HCT116 (cell line): ENCODE measurements at regions not wholly inside any gene's neighbourhood (a gene's known extent, or its start where the extent isn't known, plus 50 kb on each side); places are given as distances from the start of the nearest gene placed in this dataset.

Source experiments
- ATAC-seq: fragments of 200-7000 bp; cut with Tn5 transposase; 2 replicates; pipeline ENCODE4 v1.9.1; 2020; ENCODE audit warnings: mild to moderate bottlenecking, moderate library complexity
- BruUV-seq: library from RNA; stranded (reverse); fragments of 400-500 nt; replicated peaks from 2 replicates; lab custom pipeline; 2021; lab: Mats Ljungman, UMichigan
- CTCF ChIA-PET: fragments of 300-600 bp; sonication (Branson Sonifier 250); formaldehyde crosslinking; loops from one replicate; lab custom pipeline; 2021; ENCODE audit warnings: antibody characterized with exemption; lab: Charles Lee
- POLR2A ChIA-PET: fragments of 300-600, 350-600 bp; sonication (Branson Sonifier 250); formaldehyde crosslinking; loops from one replicate; lab custom pipeline; 2021; ENCODE audit warnings: antibody characterized with exemption; lab: Charles Lee
- RAD21 ChIA-PET, 2 experiments: fragments of 300-600 bp; sonication (Branson Sonifier 250); formaldehyde crosslinking; loops; one replicate each; lab custom pipeline; 2023; ENCODE audit warnings: low total read pairs in 2 of 2; ENCODE audit not compliant: uncharacterized antibody in 2 of 2, unreplicated experiment in 2 of 2, low non-redundant PET in 1 of 2; lab: Charles Lee
- DNase-seq: peaks from one replicate; pipeline ENCODE4 v3.0.0-alpha.2; 2010; ENCODE audit warnings: low read depth, low spot score
- H2AFZ ChIP-seq: fragments of 200-600 bp; shearing (Covaris generic), sonication (generic); 2 replicates; pipeline ENCODE4 v1.6.1; 2017; ENCODE audit warnings: low read depth, mixed run types, mixed read lengths, antibody characterized with exemption, low read length; ENCODE audit not compliant: poor library complexity, severe bottlenecking
- H3K27ac ChIP-seq: 2 replicates; pipeline ENCODE4 v1.5.1; 2012; ENCODE audit warnings: low read depth, low read length
- H3K27me3 ChIP-seq: fragments of 200-600 bp; sonication (generic); 2 replicates; pipeline ENCODE4 v1.6.1; 2016; ENCODE audit warnings: mixed run types, low read length, mixed read lengths; ENCODE audit not compliant: insufficient read depth
- H3K36me3 ChIP-seq, 2 experiments: fragments of 200-500 bp in 1 of 2; fragments of 200-600 bp in 1 of 2; sonication (Bioruptor generic) in 1 of 2; sonication (generic) in 1 of 2; 2 replicates each; pipeline versions ENCODE4 v1.5.1 to v1.6.1; 2014 to 2016; ENCODE audit warnings: low read length in 2 of 2, inconsistent platforms in 1 of 2, mixed read lengths in 1 of 2, mixed run types in 1 of 2; ENCODE audit not compliant: insufficient read depth in 2 of 2, control insufficient read depth in 1 of 2
- H3K4me1 ChIP-seq, 2 experiments: fragments of 200-600 bp in 1 of 2; sonication (generic) in 1 of 2; 2 replicates each; pipeline versions ENCODE4 v1.5.1 to v1.6.1; 2012 to 2017; ENCODE audit warnings: low read length in 2 of 2, inconsistent platforms in 1 of 2, mild to moderate bottlenecking in 1 of 2, mixed read lengths in 1 of 2, mixed run types in 1 of 2, moderate library complexity in 1 of 2; ENCODE audit not compliant: insufficient read depth in 2 of 2, control insufficient read depth in 1 of 2
- H3K4me2 ChIP-seq: fragments of 200-600 bp; sonication (generic); 2 replicates; pipeline ENCODE4 v1.6.1; 2017; ENCODE audit warnings: mixed run types, low read length, mixed read lengths
- H3K4me3 ChIP-seq, 2 experiments: fragments of 200-600 bp in 1 of 2; sonication (generic) in 1 of 2; replicated peaks in 1 of 2; 2 replicates each; pipeline ENCODE4 v1.5.1; 2011 to 2016; ENCODE audit warnings: low read length in 2 of 2, control low read depth in 1 of 2, low read depth in 1 of 2, mild to moderate bottlenecking in 1 of 2, mixed read lengths in 1 of 2, mixed run types in 1 of 2
- H3K79me2 ChIP-seq: fragments of 200-600 bp; sonication (generic); 2 replicates; pipeline ENCODE4 v1.6.1; 2017; ENCODE audit warnings: mild to moderate bottlenecking, mixed run types, low read length, moderate library complexity, mixed read lengths; ENCODE audit not compliant: insufficient read depth
- H3K9ac ChIP-seq: fragments of 200-600 bp; sonication (generic); 2 replicates; pipeline ENCODE4 v1.6.1; 2016; ENCODE audit warnings: low read length, mixed read lengths
- H3K9me2 ChIP-seq: fragments of 200-600 bp; sonication (generic), shearing (Covaris generic); 2 replicates; pipeline ENCODE4 v1.6.1; 2017; ENCODE audit warnings: mixed run types, mild to moderate bottlenecking, moderate library complexity; ENCODE audit not compliant: insufficient read depth
- H3K9me3 ChIP-seq, 2 experiments: fragments of 200-500 bp in 1 of 2; fragments of 200-600 bp in 1 of 2; sonication (Bioruptor generic) in 1 of 2; sonication (generic) in 1 of 2; 2 replicates each; pipeline ENCODE4 v1.6.1; 2014 to 2017; ENCODE audit warnings: low read length in 2 of 2, mixed read lengths in 2 of 2, inconsistent platforms in 1 of 2, low read depth in 1 of 2, mild to moderate bottlenecking in 1 of 2, mixed run types in 1 of 2, moderate library complexity in 1 of 2; ENCODE audit not compliant: control insufficient read depth in 1 of 2, insufficient read depth in 1 of 2
- H4K20me1 ChIP-seq: fragments of 200-600 bp; sonication (generic), shearing (Covaris generic); 2 replicates; pipeline ENCODE4 v1.6.1; 2017; ENCODE audit warnings: mixed run types, mild to moderate bottlenecking, moderate library complexity; ENCODE audit not compliant: insufficient read depth
- CEBPB ChIP-seq: IDR thresholded peaks from 2 replicates; pipeline ENCODE4 v1.6.1; 2012; ENCODE audit warnings: low read depth
- EGR1 ChIP-seq: IDR thresholded peaks from 2 replicates; pipeline ENCODE4 v1.6.1; 2012; ENCODE audit warnings: low read depth
- ELF1 ChIP-seq: IDR thresholded peaks from 2 replicates; pipeline ENCODE4 v1.6.1; 2012; ENCODE audit warnings: low read depth, borderline replicate concordance
- EZH2 ChIP-seq: fragments of 200-600 bp; sonication (generic); IDR thresholded peaks from 2 replicates; pipeline ENCODE4 v1.6.1; 2017; ENCODE audit warnings: antibody characterized with exemption, mixed run types
- FOSL1 ChIP-seq: IDR thresholded peaks from 2 replicates; pipeline ENCODE4 v1.6.1; 2012; ENCODE audit warnings: low read depth
- JUND ChIP-seq: IDR thresholded peaks from 2 replicates; pipeline ENCODE4 v1.6.1; 2012
- MAX ChIP-seq: IDR thresholded peaks from 2 replicates; pipeline ENCODE4 v1.6.1; 2012
- POLR2A ChIP-seq: IDR thresholded peaks from 2 replicates; pipeline ENCODE4 v1.7.0; 2011; ENCODE audit warnings: borderline replicate concordance; ENCODE audit not compliant: insufficient read depth, insufficient read length; ENCODE audit errors: extremely low read depth
- POLR2AphosphoS5 ChIP-seq: IDR thresholded peaks from 2 replicates; pipeline ENCODE4 v1.6.1; 2011; ENCODE audit warnings: mild to moderate bottlenecking, low read depth, low read length, moderate library complexity
- RAD21 ChIP-seq: IDR thresholded peaks from 2 replicates; pipeline ENCODE4 v1.6.1; 2012; ENCODE audit warnings: low read depth, mild to moderate bottlenecking
- SIN3A ChIP-seq: IDR thresholded peaks from 2 replicates; pipeline ENCODE4 v1.6.1; 2012; ENCODE audit warnings: low read depth
- SRF ChIP-seq: IDR thresholded peaks from 2 replicates; pipeline ENCODE4 v1.6.1; 2012; ENCODE audit warnings: low read depth
- TCF7L2 ChIP-seq: IDR thresholded peaks from 2 replicates; pipeline ENCODE4 v1.7.0; 2011; ENCODE audit warnings: borderline replicate concordance, inconsistent platforms; ENCODE audit not compliant: insufficient read depth, insufficient read length; ENCODE audit errors: extremely low read depth
- YY1 ChIP-seq: IDR thresholded peaks from 2 replicates; pipeline ENCODE4 v1.6.1; 2011; ENCODE audit warnings: low read length, low read depth, moderate library complexity, mild to moderate bottlenecking; ENCODE audit not compliant: insufficient replicate concordance; ENCODE audit errors: extremely low read depth
- ZBTB33 ChIP-seq: IDR thresholded peaks from 2 replicates; pipeline ENCODE4 v1.6.1; 2011; ENCODE audit warnings: mild to moderate bottlenecking, low read length, moderate library complexity; ENCODE audit not compliant: insufficient replicate concordance; ENCODE audit errors: extremely low read depth
- ZFX ChIP-seq: fragments of 450-650 bp; IDR thresholded peaks from 2 replicates; pipeline ENCODE4 v1.6.1; 2017
- ZNF274 ChIP-seq: fragments of 200-500 bp; sonication (Bioruptor generic); IDR thresholded peaks from 2 replicates; pipeline ENCODE4 v1.6.1; 2014; ENCODE audit warnings: mild to moderate bottlenecking, low read depth, low read length, inconsistent platforms
- intact Hi-C: fragments of 100-400 bp; cut with micrococcal nuclease; formaldehyde crosslinking; loops from 2 replicates; pipeline ENCODE4 v1.10.0; 2022
- TF ChIP-seq, protein P1 (sequence below): IDR thresholded peaks from 2 replicates; pipeline ENCODE4 v1.6.1; 2012; ENCODE audit warnings: low read depth

DNA sequence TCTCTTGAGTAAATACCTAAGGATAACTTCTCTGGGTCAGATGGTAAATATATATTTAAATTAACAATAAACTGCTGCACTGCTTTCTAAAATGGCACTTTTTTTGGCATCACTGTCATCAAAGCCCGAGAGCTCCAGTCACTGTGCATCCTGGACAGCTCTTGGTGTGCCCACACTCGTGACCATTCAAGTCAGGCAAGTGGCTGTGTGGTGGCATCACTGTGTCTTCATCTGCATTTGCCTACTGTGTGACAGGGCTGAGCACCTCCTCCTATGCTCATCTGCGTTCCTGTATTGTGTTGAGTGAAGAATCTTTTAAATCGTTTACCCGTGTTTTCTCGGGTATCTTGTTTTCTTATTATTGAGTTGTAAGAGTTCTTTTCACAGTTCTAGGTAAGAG lies 568.1 kb upstream of the SALL3 start:
- no peaks in the 10 kb centered on the region for H3K36me3 ChIP-seq
- no peaks in the 10 kb centered on the region for H3K4me1 ChIP-seq
- no peak overlapping the region for H2AFZ ChIP-seq
- H3K27me3 ChIP-seq = no peaks in the 10 kb centered on the region
- no peak overlapping the region for H3K9ac ChIP-seq
- no peaks in the 10 kb centered on the region for H3K79me2 ChIP-seq
- H4K20me1 ChIP-seq = no peaks in the 10 kb centered on the region
- no peak overlapping the region for H3K27ac ChIP-seq
- TF ChIP-seq MAX = no peak
- TF ChIP-seq EGR1 = no peak
- no peak for TF ChIP-seq CEBPB
- TF ChIP-seq SIN3A = no peak
- TF ChIP-seq TCF7L2 = no peak
- TF ChIP-seq RAD21 = no peak
- no peak for TF ChIP-seq POLR2AphosphoS5
- TF ChIP-seq POLR2A = no peak
- TF ChIP-seq, protein P1, sequence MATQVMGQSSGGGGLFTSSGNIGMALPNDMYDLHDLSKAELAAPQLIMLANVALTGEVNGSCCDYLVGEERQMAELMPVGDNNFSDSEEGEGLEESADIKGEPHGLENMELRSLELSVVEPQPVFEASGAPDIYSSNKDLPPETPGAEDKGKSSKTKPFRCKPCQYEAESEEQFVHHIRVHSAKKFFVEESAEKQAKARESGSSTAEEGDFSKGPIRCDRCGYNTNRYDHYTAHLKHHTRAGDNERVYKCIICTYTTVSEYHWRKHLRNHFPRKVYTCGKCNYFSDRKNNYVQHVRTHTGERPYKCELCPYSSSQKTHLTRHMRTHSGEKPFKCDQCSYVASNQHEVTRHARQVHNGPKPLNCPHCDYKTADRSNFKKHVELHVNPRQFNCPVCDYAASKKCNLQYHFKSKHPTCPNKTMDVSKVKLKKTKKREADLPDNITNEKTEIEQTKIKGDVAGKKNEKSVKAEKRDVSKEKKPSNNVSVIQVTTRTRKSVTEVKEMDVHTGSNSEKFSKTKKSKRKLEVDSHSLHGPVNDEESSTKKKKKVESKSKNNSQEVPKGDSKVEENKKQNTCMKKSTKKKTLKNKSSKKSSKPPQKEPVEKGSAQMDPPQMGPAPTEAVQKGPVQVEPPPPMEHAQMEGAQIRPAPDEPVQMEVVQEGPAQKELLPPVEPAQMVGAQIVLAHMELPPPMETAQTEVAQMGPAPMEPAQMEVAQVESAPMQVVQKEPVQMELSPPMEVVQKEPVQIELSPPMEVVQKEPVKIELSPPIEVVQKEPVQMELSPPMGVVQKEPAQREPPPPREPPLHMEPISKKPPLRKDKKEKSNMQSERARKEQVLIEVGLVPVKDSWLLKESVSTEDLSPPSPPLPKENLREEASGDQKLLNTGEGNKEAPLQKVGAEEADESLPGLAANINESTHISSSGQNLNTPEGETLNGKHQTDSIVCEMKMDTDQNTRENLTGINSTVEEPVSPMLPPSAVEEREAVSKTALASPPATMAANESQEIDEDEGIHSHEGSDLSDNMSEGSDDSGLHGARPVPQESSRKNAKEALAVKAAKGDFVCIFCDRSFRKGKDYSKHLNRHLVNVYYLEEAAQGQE = no peak
- no peak for TF ChIP-seq YY1
- no peak for TF ChIP-seq JUND
- no peak for TF ChIP-seq ELF1
- TF ChIP-seq ZNF274 = no peak
- no peak for TF ChIP-seq FOSL1
- no peak for TF ChIP-seq EZH2
- no peak for TF ChIP-seq ZBTB33
- TF ChIP-seq SRF = no peak
- no peak for TF ChIP-seq ZFX
- no peak overlapping the region for H3K4me3 ChIP-seq
- ATAC-seq = no peak
- no peaks in the 10 kb centered on the region; a peak in 2 of 4 replicates for H3K9me3 ChIP-seq
- CTCF ChIA-PET = no interaction called here
- POLR2A ChIA-PET = no interaction called here
- RAD21 ChIA-PET = no interaction called here
- no peak overlapping the region for H3K4me2 ChIP-seq
- no peak for DNase-seq
- intact Hi-C loops = no loop called here
- no peaks in the 10 kb centered on the region for H3K9me2 ChIP-seq
- BruUV-seq = no TSS peak
